Activated naive CD8-positive, alpha-beta T cell treated with anti-CD3 and anti-CD28 coated beads, Interleukin-2, amount 50 U/mL, for 24 hours (primary cell): ENCODE measurements at regions not wholly inside any gene's neighbourhood (a gene's known extent, or its start where the extent isn't known, plus 50 kb on each side); places are given as distances from the start of the nearest gene placed in this dataset.
"Not testable (repeated sequence)": the region's sequence is repeated elsewhere in the genome, so short reads cannot be mapped to it uniquely, and the experiment has no call there.

Experiments
- ATAC-seq: fragments of 150-1000 bp; cut with Tn5 transposase; one replicate; pipeline ENCODE4 v1.10.0; 2021
- DNase-seq: peaks from one replicate; pipeline ENCODE4 v3.0.0; 2021
- H3K27ac Mint-ChIP-seq: one replicate; pipeline ENCODE4 v1.8.0; 2021; ENCODE audit warnings: mild to moderate bottlenecking, mixed read lengths
- H3K27me3 Mint-ChIP-seq: one replicate; pipeline ENCODE4 v1.8.0; 2021; ENCODE audit warnings: mixed read lengths
- H3K36me3 Mint-ChIP-seq: one replicate; pipeline ENCODE4 v1.8.0; 2021; ENCODE audit warnings: low read depth, mixed read lengths
- H3K4me1 Mint-ChIP-seq: one replicate; pipeline ENCODE4 v1.8.0; 2021; ENCODE audit warnings: mixed read lengths
- H3K4me3 Mint-ChIP-seq: one replicate; pipeline ENCODE4 v1.8.0; 2021; ENCODE audit warnings: mild to moderate bottlenecking, moderate library complexity, mixed read lengths
- H3K9me3 Mint-ChIP-seq: one replicate; pipeline ENCODE4 v1.8.0; 2021; ENCODE audit warnings: mixed read lengths

DNA sequence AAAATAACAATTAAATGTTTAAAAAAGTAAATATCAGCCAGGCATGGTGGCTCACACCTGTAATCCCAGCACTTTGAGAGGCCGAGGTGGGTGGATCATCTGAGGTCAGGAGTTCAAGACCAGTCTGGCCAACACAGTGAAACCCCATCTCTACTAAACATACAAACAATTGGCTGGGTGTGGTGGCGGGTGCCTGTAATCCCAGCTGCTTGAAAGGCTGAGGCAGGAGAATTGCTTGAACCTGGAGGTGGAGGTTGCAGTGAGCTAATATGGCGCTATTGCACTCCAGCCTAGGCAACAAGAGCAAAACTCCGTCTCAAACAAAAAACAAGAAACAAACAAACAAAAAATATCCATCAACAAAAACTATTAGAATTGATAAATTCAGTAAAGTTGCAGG lies 77.5 kb downstream of the SNX5 start:
- H3K4me3 Mint-ChIP-seq, H3K36me3 Mint-ChIP-seq: not testable (repeated sequence)

DNA sequence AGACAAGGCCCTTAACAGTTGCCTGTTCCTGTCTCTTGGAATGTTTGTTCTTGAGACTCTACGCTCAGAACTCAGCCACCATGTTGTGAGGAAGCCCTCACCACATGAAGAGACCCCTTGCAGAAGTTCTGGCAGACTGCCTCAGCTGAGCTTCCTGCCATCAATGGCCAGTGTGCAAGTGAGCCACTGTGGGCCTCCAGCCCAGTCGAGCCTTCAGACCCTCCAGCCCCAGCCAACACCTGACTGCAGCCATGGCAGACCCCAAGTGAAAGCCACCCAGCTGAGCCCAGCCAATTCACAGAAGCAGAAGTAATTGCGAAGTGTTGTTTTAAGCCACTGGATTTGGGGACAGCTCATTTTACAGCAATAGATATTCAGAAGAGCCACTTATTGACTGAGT lies 78.3 kb downstream of the SNX5 start:
- H3K27me3 Mint-ChIP-seq, result peaks cover 21% of the 10 kb centered on the region
- H3K4me3 Mint-ChIP-seq, result no peak overlapping the region
- peaks cover 14% of the 10 kb centered on the region for H3K4me1 Mint-ChIP-seq
- no peaks in the 10 kb centered on the region for H3K36me3 Mint-ChIP-seq
- no peak for ATAC-seq
- no peak for DNase-seq
- peaks cover 10% of the 10 kb centered on the region for H3K9me3 Mint-ChIP-seq
- H3K27ac Mint-ChIP-seq, result no peak overlapping the region

More for the DNA sequence above, 77.5 kb downstream of the SNX5 start:
- ATAC-seq, DNase-seq, H3K27ac Mint-ChIP-seq: not testable (repeated sequence)
- Mint-ChIP-seq H3K4me1 (peaks cover 21% of the 10 kb centered on the region), H3K27me3 (peaks cover 24% of the 10 kb centered on the region), H3K9me3 (peaks cover 10% of the 10 kb centered on the region)

DNA sequence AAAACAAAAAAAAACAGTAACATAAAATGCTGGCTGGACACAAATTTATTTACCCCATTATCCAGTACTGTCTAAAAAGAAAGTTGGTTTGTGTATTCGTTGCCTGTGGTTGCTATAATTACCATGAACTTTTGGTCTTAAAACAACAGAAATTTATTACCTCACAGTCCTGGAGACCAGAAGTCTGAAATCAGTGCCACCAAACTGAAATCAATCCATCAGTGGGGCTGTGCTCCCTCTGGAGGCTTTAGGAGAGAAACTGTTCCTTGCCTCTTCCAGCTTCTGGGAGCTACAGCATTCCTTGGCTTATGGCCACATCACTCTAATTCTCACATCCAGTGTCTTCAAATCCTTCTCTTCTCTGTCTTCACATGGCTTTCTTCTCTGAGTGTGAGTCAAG lies 79.4 kb downstream of the SNX5 start:
- Mint-ChIP-seq H3K27ac (no peak overlapping the region), H3K4me1 (peaks cover 11% of the 10 kb centered on the region), H3K36me3 (no peaks in the 10 kb centered on the region), H3K4me3 (no peak overlapping the region), H3K27me3 (peaks cover 20% of the 10 kb centered on the region), H3K9me3 (peaks cover 10% of the 10 kb centered on the region)
- no peak for ATAC-seq
- no peak for DNase-seq

DNA sequence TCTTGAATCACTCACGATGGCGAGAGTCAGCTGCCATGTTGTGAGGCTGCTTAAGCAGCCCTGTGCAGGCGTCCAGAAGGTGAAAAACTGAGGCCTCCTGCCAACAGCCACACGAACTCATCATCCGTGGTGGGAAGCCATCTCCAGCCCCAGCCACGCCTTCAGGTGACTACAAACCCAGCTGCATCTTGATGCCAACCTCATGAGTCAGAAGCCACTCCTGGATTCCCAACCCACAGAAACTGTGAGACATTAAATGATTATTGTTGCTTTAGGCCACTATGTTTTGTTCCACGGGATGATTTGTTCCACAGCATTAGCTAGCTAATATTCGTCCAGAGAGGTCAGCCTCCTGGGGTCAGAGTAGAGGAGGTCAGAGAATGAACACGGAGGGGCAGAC lies 80.5 kb downstream of the SNX5 start:
- H3K4me3 Mint-ChIP-seq, result no peak overlapping the region
- H3K27me3 Mint-ChIP-seq, result peaks cover 22% of the 10 kb centered on the region
- ATAC-seq, result peak; percentile 42
- H3K27ac Mint-ChIP-seq, result no peak overlapping the region
- peaks cover 10% of the 10 kb centered on the region for H3K9me3 Mint-ChIP-seq
- DNase-seq, result no peak
- peaks cover 6% of the 10 kb centered on the region for H3K4me1 Mint-ChIP-seq
- no peaks in the 10 kb centered on the region for H3K36me3 Mint-ChIP-seq

DNA sequence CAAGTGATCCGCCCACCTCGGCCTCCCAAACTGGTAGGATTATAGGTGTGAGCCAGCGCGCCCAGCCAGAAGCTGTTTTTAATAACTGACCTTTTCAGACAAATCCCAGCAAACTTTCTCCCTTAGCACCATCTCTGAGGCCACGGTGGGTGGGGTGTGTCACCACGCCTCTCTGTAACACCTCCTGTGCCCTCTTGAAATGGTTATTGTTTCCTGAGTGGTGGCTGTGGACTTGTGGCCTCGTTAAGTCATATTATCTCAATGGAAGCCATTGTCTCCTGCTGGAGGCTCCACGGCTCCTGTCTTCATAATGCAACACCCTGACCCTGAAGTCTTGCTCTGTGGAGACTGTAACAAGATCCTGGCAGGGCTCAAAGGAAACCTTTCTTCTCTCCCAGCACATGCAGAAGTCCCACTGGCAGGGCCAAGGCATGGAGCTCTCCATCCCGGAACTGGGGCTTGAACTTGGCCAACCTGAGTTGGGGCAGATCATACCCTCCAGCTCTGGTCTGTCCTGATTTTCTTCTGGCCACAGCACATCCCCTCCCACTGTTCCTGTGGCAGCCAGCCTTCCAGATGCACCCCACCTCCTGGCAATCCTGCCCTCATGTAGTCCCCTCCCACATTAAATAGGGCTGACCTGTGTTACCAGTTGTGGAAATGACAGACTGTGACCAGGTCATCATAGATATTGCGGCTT lies 81.1 kb downstream of the SNX5 start:
- peaks cover 10% of the 10 kb centered on the region for H3K9me3 Mint-ChIP-seq
- DNase-seq (no peak), ATAC-seq (no peak)
- H3K36me3 Mint-ChIP-seq, result no peaks in the 10 kb centered on the region
- H3K27ac Mint-ChIP-seq, result no peak overlapping the region
- no peak overlapping the region for H3K4me3 Mint-ChIP-seq
- H3K4me1 Mint-ChIP-seq, result peaks cover 6% of the 10 kb centered on the region
- H3K27me3 Mint-ChIP-seq, result peaks cover 17% of the 10 kb centered on the region

DNA sequence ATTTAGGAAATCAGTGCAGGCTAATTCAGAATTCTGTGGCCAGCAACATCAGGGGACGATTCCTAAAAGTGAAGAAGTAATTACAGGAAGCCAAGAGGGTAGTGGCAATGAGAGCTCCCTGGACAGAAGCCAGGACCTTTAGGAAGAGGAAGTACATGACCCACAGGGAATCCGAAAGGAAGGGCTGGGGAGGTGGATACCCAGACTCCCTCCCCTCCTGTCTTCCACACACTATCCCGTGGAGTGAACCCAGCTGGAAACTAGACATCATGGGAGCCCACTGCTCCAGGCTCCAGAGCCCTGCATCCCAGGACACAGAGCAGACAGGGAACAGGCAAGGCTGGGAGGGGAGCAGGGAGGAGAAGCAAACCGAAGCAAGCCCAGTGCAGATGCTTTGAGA lies 83.0 kb downstream of the SNX5 start:
- Mint-ChIP-seq H3K4me3 (no peak overlapping the region), H3K36me3 (no peaks in the 10 kb centered on the region), H3K9me3 (peaks cover 10% of the 10 kb centered on the region), H3K27me3 (peaks cover 13% of the 10 kb centered on the region), H3K27ac (no peak overlapping the region), H3K4me1 (peaks cover 6% of the 10 kb centered on the region)
- DNase-seq (no peak), ATAC-seq (no peak)

DNA sequence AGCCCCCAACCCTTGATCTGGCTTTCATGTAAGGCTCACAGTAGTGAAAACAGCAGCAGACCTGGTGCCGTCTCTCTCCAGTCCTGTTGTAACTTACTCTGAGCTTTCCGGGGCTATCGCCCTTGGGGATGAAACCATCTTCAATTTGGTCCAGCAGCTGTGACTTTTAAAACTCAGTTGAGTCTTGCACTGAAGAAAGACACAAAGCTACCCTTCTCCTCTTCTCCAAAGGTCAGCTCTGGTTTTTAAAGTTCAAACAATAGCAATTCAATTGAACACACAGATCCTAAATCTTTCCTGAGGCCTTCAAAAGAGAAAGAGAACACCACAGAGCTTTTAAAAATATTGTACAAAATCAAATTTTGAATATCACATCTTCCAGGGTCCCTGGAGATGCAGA lies 83.5 kb downstream of the SNX5 start:
- Mint-ChIP-seq H3K9me3 (peaks cover 8% of the 10 kb centered on the region), H3K27me3 (peaks cover 8% of the 10 kb centered on the region), H3K36me3 (no peaks in the 10 kb centered on the region), H3K4me1 (peaks cover 11% of the 10 kb centered on the region), H3K4me3 (no peak overlapping the region), H3K27ac (no peak overlapping the region)
- ATAC-seq (no peak), DNase-seq (no peak)

DNA sequence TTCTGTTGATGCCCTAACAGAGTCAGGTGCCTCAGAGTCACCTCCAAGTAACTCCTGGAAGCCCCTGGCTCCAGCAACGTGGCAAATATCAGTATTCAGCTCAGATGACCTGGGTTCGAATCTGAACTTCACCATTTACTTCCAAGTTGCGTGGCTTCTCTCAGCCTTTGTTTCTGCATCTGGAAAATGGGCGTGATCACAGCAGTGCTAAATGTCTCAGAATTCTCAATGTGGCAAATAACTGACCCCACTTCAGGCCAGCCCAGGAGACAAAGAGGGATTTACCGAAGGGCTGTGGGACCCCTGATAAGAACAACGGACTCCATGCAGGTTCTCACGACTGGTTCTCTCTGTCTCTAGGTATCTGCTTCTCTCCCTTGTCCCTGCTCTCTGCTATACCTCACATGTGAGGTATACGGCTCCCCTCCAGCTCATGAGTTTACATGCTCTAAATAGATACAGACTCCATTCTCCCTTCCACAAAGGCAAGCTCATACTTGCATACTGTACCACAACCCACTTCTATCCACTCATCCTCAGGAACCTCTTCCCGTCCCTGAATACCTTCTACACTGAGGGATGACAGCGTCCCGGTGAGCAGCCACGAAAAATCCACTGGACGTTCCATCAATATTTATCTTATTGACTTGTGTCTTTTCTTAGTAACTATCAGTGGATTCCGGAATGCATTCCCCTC lies 84.1 kb downstream of the SNX5 start:
- H3K27me3 Mint-ChIP-seq, result peaks cover 6% of the 10 kb centered on the region
- no peaks in the 10 kb centered on the region for H3K36me3 Mint-ChIP-seq
- peaks cover 2% of the 10 kb centered on the region for H3K9me3 Mint-ChIP-seq
- no peak overlapping the region for H3K4me3 Mint-ChIP-seq
- DNase-seq (no peak), ATAC-seq (no peak)
- H3K27ac Mint-ChIP-seq, result no peak overlapping the region
- peaks cover 15% of the 10 kb centered on the region for H3K4me1 Mint-ChIP-seq

DNA sequence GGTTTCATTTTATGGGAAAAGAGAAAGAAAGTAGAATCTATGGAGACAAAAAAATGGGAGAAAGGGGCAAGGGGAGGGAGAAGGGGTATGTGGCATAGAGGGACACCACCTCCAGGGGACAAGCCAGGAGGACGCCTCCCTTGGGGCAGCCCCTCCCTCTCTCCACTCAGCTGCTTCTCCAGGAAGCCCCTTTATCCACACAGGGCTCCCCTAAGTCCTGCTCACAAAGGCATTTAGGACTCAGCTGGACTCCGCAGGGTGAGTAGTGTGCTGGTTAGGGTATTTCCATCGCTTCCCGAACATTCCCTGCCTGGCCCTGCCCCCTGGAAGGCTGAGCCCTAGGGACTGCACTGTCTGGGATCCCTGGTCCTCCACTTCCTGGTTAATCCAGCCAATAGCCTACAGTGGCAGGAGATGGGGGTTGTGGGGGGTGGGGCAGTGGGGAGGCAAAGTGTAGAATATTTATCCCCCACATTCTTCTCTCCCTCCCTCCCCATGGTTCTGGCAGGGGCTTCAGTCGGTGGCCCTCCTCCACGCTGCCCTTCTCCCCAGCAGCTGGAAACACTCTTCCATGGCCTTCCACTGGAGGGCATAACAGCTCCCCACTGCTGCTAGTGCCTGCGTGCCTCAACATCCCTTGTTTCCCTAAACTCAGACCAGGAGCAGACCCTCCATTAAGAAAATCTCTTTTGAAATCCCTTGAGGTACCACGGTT lies 84.8 kb downstream of the SNX5 start:
- H3K27me3 Mint-ChIP-seq, result peaks cover 5% of the 10 kb centered on the region
- H3K36me3 Mint-ChIP-seq, result no peaks in the 10 kb centered on the region
- no peak overlapping the region for H3K27ac Mint-ChIP-seq
- no peak for ATAC-seq
- H3K9me3 Mint-ChIP-seq, result no peaks in the 10 kb centered on the region
- DNase-seq, result no peak
- no peak overlapping the region for H3K4me3 Mint-ChIP-seq
- peaks cover 22% of the 10 kb centered on the region for H3K4me1 Mint-ChIP-seq

DNA sequence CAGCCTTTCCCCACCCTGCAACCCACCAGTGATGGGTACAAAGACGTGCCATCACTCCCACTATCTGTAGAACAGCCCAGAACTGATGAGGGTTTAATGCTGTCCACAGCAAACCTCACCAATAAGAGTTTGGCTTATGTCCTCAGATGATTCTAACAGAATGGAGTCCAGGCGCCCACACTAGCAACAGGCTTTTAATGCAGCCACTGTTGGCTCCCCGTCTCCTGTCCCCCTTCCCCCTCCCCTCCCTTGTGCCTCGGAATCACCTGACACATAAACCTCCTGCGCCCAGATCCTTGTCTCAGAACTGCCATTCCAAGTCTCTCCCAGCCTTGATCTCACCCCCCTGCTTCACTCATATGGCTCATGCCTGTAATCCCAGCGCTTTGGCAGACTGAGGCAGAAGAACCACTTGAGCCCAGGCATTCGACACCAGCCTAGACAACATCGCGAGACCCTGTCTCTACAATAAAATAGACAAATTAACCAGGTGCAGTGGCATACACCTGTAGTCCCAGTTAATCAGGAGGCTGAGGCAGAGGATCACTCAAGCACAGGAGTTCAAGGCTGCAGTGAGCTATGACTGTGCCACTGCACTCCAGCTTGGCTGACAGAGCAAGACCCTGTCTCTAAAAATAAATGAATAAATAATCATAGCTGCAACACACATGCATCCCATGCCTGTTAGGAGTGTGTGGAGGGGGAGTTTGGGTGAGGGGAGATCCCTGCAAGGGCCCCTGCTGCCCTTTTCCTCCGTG lies 85.6 kb downstream of the SNX5 start:
- Mint-ChIP-seq H3K27ac (no peak overlapping the region), H3K4me1 (peaks cover 29% of the 10 kb centered on the region), H3K9me3 (no peaks in the 10 kb centered on the region), H3K36me3 (no peaks in the 10 kb centered on the region), H3K4me3 (no peak overlapping the region), H3K27me3 (peaks cover 6% of the 10 kb centered on the region)
- no peak for DNase-seq
- ATAC-seq, result no peak

DNA sequence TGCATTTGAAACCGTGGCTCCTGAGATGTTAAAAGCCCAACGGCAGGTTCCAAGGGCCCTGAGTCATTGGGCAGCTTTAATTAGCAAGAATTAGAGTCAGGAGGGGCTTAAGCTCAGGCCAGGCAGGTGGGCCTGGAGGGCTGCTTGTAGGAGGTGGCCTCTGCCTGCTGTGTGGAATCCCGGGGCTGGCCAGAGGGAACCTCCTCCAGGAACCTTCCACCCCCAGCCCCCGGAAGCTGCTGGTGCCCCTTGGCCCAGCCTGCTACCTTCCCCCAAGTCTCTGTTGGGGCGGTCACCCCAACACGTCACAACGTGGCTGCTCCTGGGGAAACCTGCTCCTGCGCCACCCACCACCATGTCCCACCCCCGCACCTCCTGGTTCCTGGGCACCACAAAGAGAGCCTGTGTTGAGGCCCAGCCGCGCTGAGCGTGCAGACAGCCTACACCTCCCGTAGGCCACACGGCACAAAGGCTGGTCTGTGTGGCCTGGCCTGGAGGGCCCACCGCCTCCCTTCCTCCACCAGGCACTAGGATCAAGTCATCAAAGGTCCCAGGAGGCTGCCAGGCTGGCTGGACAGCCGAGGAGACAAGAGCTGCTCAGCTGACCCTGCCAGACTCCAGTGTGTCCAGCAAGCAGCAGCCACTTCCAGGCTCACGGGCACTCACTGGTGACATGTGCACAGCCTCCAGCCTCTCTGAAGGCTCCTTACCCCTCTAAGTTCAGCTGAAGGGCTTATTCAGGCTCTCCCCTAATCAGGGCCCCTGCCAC lies 86.3 kb downstream of the SNX5 start:
- peaks cover 4% of the 10 kb centered on the region for H3K27me3 Mint-ChIP-seq
- DNase-seq (no peak), ATAC-seq (no peak)
- peaks cover 30% of the 10 kb centered on the region for H3K4me1 Mint-ChIP-seq
- no peaks in the 10 kb centered on the region for H3K9me3 Mint-ChIP-seq
- no peak overlapping the region for H3K27ac Mint-ChIP-seq
- no peak overlapping the region for H3K4me3 Mint-ChIP-seq
- no peaks in the 10 kb centered on the region for H3K36me3 Mint-ChIP-seq

DNA sequence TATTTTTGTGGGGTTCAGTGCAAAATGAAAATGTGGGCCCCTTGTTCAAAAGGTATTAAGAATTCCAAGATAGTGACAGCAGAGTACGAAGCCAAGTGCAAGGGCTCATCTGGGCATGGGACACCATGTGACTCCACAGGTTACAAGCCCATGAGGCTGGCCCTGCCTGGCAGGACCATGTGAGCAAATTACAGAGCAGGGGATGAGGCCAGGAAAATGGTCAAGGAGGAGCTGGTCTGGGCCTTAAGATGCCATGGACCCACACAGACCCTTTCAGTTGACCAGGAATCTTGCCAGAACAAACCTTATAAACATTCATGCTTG lies 86.9 kb downstream of the SNX5 start:
- ATAC-seq (no peak), DNase-seq (no peak)
- no peak overlapping the region for H3K4me3 Mint-ChIP-seq
- H3K36me3 Mint-ChIP-seq, result no peaks in the 10 kb centered on the region
- peaks cover 30% of the 10 kb centered on the region for H3K4me1 Mint-ChIP-seq
- H3K27me3 Mint-ChIP-seq, result peaks cover 4% of the 10 kb centered on the region
- no peaks in the 10 kb centered on the region for H3K9me3 Mint-ChIP-seq
- H3K27ac Mint-ChIP-seq, result no peak overlapping the region

DNA sequence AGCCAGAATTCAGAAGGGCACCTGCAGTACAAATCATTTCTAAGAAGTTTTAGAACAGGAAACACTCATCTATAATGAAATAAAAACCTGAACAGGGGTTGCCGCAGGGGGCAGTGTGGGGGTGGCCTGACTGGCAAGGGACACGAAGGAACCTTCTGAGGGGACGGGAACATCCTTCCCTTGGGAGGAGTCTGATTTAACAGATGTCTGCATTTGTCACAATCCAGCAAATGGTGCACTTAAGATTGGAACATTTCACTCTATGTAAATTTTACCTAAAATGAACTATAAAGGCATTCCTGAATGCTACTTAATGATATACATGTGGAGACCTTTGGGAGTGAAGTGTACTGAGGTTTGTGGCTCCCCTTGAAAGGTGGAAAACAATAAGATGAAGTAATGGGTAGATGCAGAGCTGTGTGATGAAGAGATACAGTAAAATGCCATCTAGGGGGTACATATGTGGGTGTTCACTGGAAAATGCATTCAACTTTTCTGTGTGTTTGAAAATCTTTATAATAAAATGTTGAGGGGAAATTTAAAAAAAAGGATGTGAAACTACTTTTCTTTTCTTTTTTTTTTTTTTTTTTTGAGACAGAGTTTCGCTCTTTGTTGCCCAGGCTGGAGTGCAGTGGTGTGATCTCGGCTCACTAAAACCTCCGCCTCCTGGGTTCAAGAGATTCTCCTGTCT lies 89.5 kb downstream of the SNX5 start:
- DNase-seq, result peak; percentile 57
- Mint-ChIP-seq H3K4me1 (peaks cover 27% of the 10 kb centered on the region), H3K27me3 (peaks cover 11% of the 10 kb centered on the region), H3K4me3 (peak overlapping the region; percentile 1), H3K36me3 (no peaks in the 10 kb centered on the region), H3K27ac (peak overlapping the region; percentile 85), H3K9me3 (no peaks in the 10 kb centered on the region)
- ATAC-seq, result peak; percentile 77
